ENCODE measurements at regions not wholly inside any gene's neighbourhood (a gene's known extent, or its start where the extent isn't known, plus 50 kb on each side); places are given as distances from the start of the nearest gene placed in this dataset.

DNA sequence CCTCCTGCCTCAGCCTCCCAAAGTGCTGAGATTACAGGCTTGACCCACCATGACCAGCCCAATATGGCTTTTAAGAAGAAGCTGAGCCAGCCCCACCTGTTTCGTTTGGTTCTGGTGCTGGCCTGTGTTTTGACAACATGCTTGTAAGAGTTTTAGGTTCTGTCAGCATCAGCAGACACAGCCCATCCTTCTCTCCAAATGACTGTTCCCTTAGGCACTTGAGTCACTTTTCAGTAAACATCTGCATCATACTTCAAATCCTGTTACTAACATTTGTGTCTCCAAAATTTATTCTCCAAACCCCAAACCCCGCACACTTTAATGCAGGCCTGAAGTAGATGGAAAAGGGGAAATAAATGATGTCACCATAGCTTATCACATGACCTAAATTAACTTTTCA, 1118.5 kb downstream of the TSN start:
- TF ChIP-seq ELF4 (IDR thresholded peaks at IDR 0.05) (no peak), SP1 (IDR thresholded peaks at IDR 0.05) (no peak), BHLHE40 (IDR thresholded peaks at IDR 0.05; ENCODE audit: borderline replicate concordance) (no peak), FOXA1 (IDR thresholded peaks at IDR 0.05) (no peak), CTBP1 (IDR thresholded peaks at IDR 0.05; ENCODE audit: borderline replicate concordance) (no peak)
- TF ChIP-seq, protein P1, sequence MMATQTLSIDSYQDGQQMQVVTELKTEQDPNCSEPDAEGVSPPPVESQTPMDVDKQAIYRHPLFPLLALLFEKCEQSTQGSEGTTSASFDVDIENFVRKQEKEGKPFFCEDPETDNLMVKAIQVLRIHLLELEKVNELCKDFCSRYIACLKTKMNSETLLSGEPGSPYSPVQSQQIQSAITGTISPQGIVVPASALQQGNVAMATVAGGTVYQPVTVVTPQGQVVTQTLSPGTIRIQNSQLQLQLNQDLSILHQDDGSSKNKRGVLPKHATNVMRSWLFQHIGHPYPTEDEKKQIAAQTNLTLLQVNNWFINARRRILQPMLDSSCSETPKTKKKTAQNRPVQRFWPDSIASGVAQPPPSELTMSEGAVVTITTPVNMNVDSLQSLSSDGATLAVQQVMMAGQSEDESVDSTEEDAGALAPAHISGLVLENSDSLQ (IDR thresholded peaks at IDR 0.05), result no peak

Data from HEK293T (cell line).